GM12864 (cell line): ENCODE measurements at regions not wholly inside any gene's neighbourhood (a gene's known extent, or its start where the extent isn't known, plus 50 kb on each side); places are given as distances from the start of the nearest gene placed in this dataset.

Experiments used
- DNase-seq: peaks from one replicate; pipeline ENCODE4 v3.0.0-alpha.2; 2011; ENCODE audit warnings: low read depth
- H3K4me3 ChIP-seq: 2 replicates; pipeline ENCODE4 v1.5.1; 2011; ENCODE audit warnings: mild to moderate bottlenecking, low read depth, low read length, control low read depth
- TF ChIP-seq, protein P1 (sequence below): IDR thresholded peaks from 2 replicates; pipeline ENCODE4 v1.5.1; 2011; ENCODE audit warnings: low read depth, mild to moderate bottlenecking, moderate library complexity, low read length, control low read depth, inconsistent platforms; ENCODE audit errors: missing control alignments

DNA sequence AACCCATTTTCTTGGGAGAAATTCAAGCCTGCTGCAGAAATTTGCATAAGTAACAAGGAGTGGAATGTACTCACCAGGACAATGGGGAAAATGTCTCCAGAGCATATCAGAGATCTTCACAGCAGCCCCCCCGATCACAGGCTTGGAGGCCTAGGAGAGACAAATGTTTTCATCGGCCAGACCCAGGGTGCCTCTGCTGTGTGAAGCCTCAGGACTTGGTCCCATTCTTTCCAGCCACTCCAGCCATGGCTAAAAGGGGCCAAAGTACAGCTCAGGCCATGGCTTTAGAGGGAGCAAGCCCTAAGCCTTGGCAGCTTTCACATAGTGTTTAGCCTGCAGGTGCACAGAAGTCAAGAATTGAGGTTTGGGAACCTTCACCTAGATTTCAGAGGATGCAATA, 1463.0 kb downstream of the HACE1 start:
- DNase-seq = no peak
- no peak overlapping the region for H3K4me3 ChIP-seq
- TF ChIP-seq, protein P1, sequence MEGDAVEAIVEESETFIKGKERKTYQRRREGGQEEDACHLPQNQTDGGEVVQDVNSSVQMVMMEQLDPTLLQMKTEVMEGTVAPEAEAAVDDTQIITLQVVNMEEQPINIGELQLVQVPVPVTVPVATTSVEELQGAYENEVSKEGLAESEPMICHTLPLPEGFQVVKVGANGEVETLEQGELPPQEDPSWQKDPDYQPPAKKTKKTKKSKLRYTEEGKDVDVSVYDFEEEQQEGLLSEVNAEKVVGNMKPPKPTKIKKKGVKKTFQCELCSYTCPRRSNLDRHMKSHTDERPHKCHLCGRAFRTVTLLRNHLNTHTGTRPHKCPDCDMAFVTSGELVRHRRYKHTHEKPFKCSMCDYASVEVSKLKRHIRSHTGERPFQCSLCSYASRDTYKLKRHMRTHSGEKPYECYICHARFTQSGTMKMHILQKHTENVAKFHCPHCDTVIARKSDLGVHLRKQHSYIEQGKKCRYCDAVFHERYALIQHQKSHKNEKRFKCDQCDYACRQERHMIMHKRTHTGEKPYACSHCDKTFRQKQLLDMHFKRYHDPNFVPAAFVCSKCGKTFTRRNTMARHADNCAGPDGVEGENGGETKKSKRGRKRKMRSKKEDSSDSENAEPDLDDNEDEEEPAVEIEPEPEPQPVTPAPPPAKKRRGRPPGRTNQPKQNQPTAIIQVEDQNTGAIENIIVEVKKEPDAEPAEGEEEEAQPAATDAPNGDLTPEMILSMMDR = no peak

DNA sequence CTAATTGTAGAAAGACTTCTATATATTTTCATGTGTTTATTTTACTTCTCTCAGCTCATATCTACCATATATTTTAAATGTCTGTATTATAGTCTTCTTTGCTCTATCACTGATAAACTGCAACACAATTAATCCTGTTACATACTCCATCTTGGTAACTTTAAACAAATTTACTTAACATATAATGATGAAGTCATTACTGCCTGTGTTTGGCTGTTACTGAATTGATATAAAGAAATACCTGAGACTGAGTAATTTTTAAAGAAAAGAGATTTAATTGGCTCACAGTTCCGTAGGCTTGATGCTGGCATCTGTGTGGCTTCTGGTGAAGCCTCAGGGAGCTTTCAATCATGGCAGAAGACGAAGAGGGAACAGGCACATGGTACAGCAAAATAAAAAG, 1480.4 kb downstream of the HACE1 start:
- no peak for DNase-seq

DNA sequence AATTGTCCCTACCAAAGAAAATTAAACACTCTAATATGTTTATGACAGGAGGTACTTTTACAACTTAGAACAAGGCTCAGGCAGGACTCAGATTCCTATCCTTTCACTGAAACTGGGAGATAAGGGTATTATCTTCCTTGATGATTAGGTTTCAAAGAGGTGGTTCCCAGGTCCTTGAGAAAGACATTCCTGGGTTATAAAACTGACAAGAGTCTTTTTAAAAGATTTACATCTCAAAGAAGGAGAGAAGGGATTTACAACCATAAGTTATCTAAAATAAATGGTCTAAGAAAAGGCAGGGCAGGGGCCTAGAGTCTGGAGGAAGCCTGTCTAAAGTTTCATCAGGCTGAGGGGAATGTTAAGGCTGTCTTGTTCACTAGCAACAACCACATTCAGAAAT, 1492.5 kb downstream of the HACE1 start:
- DNase-seq = no peak
- H3K4me3 ChIP-seq = no peak overlapping the region
- TF ChIP-seq, protein P1 = no peak

More for the DNA sequence above, 1480.4 kb downstream of the HACE1 start:
- TF ChIP-seq, protein P1 = no peak
- H3K4me3 ChIP-seq = no peak overlapping the region

DNA sequence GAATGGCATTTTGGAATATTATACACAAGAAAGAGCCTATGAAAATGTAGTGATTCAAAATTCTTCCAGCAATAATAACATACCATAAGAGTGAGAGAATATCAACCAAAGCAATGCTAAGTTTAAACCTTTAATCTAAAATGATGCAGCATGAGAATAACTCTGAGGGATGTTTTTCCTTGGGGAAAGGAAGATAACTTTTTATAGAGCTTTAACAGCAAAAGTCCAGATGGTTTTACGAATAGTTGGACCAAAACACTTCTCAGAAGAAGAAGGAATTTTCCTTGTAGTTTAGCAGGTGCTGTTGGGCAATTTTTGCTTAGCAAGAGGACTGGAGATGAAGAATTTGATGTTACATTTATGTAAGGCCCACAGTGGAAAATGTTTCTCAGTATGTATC, 1503.2 kb downstream of the HACE1 start:
- TF ChIP-seq, protein P1 = no peak
- H3K4me3 ChIP-seq = no peak overlapping the region
- DNase-seq = no peak

DNA sequence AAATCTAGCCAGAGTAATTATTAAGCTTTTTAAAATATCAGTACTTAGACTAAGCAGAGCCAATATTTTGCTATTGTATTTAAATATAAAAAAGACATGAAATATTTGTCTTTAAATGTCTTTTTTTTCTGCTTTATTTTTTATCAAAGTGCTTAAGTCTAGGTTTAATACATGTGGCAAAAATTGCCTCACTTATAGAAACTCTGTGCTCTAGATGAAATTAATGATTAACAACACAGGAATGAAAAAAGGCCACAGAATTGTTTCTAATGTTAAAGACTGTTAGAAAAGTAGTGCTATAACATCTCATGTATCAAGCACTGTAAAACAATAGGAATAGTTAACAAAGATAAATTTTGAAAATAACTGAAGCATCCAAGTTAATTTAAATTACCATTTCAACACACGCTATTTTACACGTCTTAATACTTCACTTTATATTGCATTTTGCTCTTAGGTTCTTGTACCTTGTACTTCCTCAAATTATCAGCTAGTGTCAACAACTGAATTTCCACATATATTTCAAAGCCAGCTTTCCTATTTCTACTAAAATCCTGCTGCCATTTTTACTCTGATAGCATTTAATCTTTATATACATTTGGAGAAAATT, 1515.1 kb downstream of the HACE1 start:
- TF ChIP-seq, protein P1 = no peak
- H3K4me3 ChIP-seq = no peak overlapping the region
- DNase-seq = no peak

DNA sequence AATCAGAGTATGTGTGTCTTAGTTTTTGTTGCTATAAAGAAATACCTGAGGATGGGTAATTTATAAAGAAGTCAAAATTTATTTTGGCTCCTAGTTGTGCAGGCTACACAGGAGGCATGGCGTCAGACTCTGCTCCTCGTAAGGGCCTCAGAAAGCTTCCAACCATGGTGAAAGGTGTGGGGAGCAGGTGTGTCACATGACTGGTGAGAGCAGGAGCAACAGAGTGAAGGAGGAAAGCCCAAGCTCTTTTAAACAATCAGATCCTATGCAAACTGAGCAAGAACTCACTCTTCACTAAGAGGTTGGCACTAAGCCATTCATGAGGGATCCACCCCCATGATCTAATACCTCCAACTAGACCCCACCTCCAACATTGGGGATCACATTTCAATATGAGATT, 1524.3 kb downstream of the HACE1 start:
- no peak for DNase-seq
- no peak overlapping the region for H3K4me3 ChIP-seq
- TF ChIP-seq, protein P1 = no peak
